Activated CD8-positive, alpha-beta memory T cell treated with anti-CD3 and anti-CD28 coated beads, Interleukin-2, amount 50 U/mL, for 4 hours (primary cell): ENCODE measurements at regions not wholly inside any gene's neighbourhood (a gene's known extent, or its start where the extent isn't known, plus 50 kb on each side); places are given as distances from the start of the nearest gene placed in this dataset.

ENCODE experiments used
- DNase-seq: peaks from one replicate; pipeline ENCODE4 v3.0.0-alpha.2; 2020

- DNase-seq: no peak
These were observed 131.6 kb upstream of the CMC1 start for GRCh38 chr3:28109829-28110228.

- DNase-seq: no peak
These were observed 130.6 kb upstream of the CMC1 start for GRCh38 chr3:28110869-28111268.

GRCh38 chr3:28114893-28115292 is 126.5 kb upstream of the CMC1 start:
- DNase-seq: no peak

- no peak for DNase-seq
These were observed 126.1 kb upstream of the CMC1 start for GRCh38 chr3:28115316-28115715.

GRCh38 chr3:28117598-28117997 is 123.8 kb upstream of the CMC1 start:
- no peak for DNase-seq

GRCh38 chr3:28118087-28118486 is 123.3 kb upstream of the CMC1 start:
- no peak for DNase-seq

- no peak for DNase-seq
These were observed 119.2 kb upstream of the CMC1 start for GRCh38 chr3:28122227-28122626.

- DNase-seq: no peak
These were observed 116.5 kb upstream of the CMC1 start for GRCh38 chr3:28124882-28125281.

- DNase-seq: no peak
These were observed 116.1 kb upstream of the CMC1 start for GRCh38 chr3:28125342-28125741.

- DNase-seq: no peak
These were observed 110.6 kb upstream of the CMC1 start for GRCh38 chr3:28130836-28131235.

GRCh38 chr3:28132941-28133340 is 108.5 kb upstream of the CMC1 start:
- no peak for DNase-seq

- no peak for DNase-seq
These were observed 107.2 kb upstream of the CMC1 start for GRCh38 chr3:28134198-28134597.

- no peak for DNase-seq
These were observed 106.5 kb upstream of the CMC1 start for GRCh38 chr3:28134792-28135375.

GRCh38 chr3:28136607-28137216 is 104.7 kb upstream of the CMC1 start:
- no peak for DNase-seq

GRCh38 chr3:28138043-28138610 is 103.3 kb upstream of the CMC1 start:
- DNase-seq: no peak

GRCh38 chr3:28139288-28139687 is 102.1 kb upstream of the CMC1 start:
- DNase-seq: no peak

- no peak for DNase-seq
These were observed 101.3 kb upstream of the CMC1 start for GRCh38 chr3:28139967-28140634.

- DNase-seq: no peak
These were observed 100.8 kb upstream of the CMC1 start for GRCh38 chr3:28140664-28141063.

- no peak for DNase-seq
These were observed 91.5 kb upstream of the CMC1 start for GRCh38 chr3:28149960-28150359.

- DNase-seq: no peak
These were observed 90.8 kb upstream of the CMC1 start for GRCh38 chr3:28150465-28151206.

GRCh38 chr3:28151207-28151550 is 90.2 kb upstream of the CMC1 start:
- DNase-seq: no peak

- no peak for DNase-seq
These were observed 89.7 kb upstream of the CMC1 start for GRCh38 chr3:28151608-28152228.

GRCh38 chr3:28155631-28156030 is 85.8 kb upstream of the CMC1 start:
- DNase-seq: no peak
